ENCODE measurements at regions not wholly inside any gene's neighbourhood (a gene's known extent, or its start where the extent isn't known, plus 50 kb on each side); places are given as distances from the start of the nearest gene placed in this dataset.

DNA sequence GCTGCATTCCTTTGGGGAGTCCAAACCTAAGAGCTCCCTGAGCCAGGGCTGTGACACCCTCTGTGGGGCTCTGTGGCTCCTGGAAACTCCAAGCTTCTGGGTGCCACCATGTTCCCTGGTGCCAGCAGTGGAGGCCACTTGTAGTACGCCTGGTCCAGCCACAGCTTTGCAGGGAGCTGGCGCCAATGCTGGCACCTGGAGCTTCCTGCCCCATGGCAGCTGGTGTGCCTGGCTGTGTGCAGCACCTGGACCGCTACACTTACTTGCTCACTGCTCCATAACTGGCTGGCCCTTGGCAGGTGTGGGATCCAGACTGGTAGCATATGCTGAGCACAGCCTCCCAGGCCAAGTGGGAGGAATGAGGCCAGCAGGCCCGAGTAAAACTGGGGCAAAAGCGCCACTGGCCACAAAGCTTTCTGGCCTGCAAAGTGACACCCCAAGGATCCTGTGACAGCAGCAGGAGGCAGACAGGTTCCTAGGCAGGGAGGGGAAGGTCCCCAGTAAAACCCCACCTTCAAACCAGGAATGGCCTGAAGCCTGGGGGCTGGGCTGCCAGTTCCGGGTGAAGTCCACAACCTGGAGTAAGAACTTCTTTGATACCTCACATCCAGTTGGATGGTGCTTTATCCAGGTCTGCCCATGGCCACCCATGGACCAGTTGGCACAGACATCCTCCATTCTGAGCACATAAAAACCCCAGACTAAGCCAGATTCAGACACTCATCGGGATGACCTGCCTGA is 461.0 kb downstream of the TBC1D32 start:
- H3K36me3 ChIP-seq (ENCODE audit: insufficient read depth, low read length) = no peaks in the 10 kb centered on the region
- no peaks in the 10 kb centered on the region for H3K9me3 ChIP-seq (ENCODE audit: insufficient read depth, low read depth, low read length)
- H3K4me3 ChIP-seq (ENCODE audit: low read length) = no peak overlapping the region
- H3K27me3 ChIP-seq (ENCODE audit: insufficient read depth, low read length) = no peaks in the 10 kb centered on the region
- no peak overlapping the region for H3K27ac ChIP-seq (ENCODE audit: low read depth, low read length)
- H3K4me1 ChIP-seq (ENCODE audit: insufficient read depth, low read length) = no peaks in the 10 kb centered on the region
- WGBS = 97% methylated on average over 7 of the region's 7 CpGs
- no peak overlapping the region for H3K9ac ChIP-seq (ENCODE audit: low read depth, low read length)

GRCh38 chr6:120872262-120872578 is 462.1 kb downstream of the TBC1D32 start:
- no peaks in the 10 kb centered on the region for H3K27me3 ChIP-seq (ENCODE audit: insufficient read depth, low read length)
- 97% methylated on average over 10 of the region's 10 CpGs for WGBS
- H3K4me1 ChIP-seq (ENCODE audit: insufficient read depth, low read length) = no peaks in the 10 kb centered on the region
- no peaks in the 10 kb centered on the region for H3K36me3 ChIP-seq (ENCODE audit: insufficient read depth, low read length)
- H3K4me3 ChIP-seq (ENCODE audit: low read length) = no peak overlapping the region
- H3K27ac ChIP-seq (ENCODE audit: low read depth, low read length) = no peak overlapping the region
- no peaks in the 10 kb centered on the region for H3K9me3 ChIP-seq (ENCODE audit: insufficient read depth, low read depth, low read length)
- H3K9ac ChIP-seq (ENCODE audit: low read depth, low read length) = no peak overlapping the region

- Histone ChIP-seq H3K4me3 (ENCODE audit: low read length) (no peak overlapping the region), H3K4me1 (ENCODE audit: insufficient read depth, low read length) (no peaks in the 10 kb centered on the region), H3K9ac (ENCODE audit: low read depth, low read length) (no peak overlapping the region), H3K27ac (ENCODE audit: low read depth, low read length) (no peak overlapping the region), H3K9me3 (ENCODE audit: insufficient read depth, low read depth, low read length) (no peaks in the 10 kb centered on the region), H3K27me3 (ENCODE audit: insufficient read depth, low read length) (no peaks in the 10 kb centered on the region), H3K36me3 (ENCODE audit: insufficient read depth, low read length) (no peaks in the 10 kb centered on the region)
- WGBS = 90% methylated on average over 23 of the region's 23 CpGs
Observed at GRCh38 chr6:120871416-120872261, 462.6 kb downstream of the TBC1D32 start.

DNA sequence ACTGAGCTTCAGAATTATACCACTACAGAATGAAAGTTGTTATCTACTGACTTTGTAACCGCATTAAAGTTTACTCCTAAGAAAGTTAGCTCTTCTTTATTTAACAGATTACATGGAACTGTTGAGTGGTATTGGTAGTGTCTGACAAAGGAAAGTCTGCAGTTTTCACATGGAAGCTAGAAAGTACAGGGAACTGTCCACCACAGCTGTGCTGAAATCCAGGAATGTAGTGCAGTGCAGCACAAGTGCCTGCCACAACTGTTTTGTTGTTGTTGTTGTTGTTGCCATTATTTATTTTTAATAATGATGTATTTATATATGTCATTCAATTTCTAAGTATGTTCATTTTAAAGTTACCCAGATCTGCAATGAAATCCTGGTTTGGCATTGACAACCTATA is 464.9 kb downstream of the TBC1D32 start:
- no CpG with 5 or more reads among the region's 1 CpG for WGBS
- H3K9ac ChIP-seq (ENCODE audit: low read depth, low read length) = no peak overlapping the region
- no peaks in the 10 kb centered on the region for H3K27me3 ChIP-seq (ENCODE audit: insufficient read depth, low read length)
- no peaks in the 10 kb centered on the region for H3K36me3 ChIP-seq (ENCODE audit: insufficient read depth, low read length)
- H3K9me3 ChIP-seq (ENCODE audit: insufficient read depth, low read depth, low read length) = no peaks in the 10 kb centered on the region
- H3K4me1 ChIP-seq (ENCODE audit: insufficient read depth, low read length) = no peaks in the 10 kb centered on the region
- H3K27ac ChIP-seq (ENCODE audit: low read depth, low read length) = no peak overlapping the region
- H3K4me3 ChIP-seq (ENCODE audit: low read length) = no peak overlapping the region

DNA sequence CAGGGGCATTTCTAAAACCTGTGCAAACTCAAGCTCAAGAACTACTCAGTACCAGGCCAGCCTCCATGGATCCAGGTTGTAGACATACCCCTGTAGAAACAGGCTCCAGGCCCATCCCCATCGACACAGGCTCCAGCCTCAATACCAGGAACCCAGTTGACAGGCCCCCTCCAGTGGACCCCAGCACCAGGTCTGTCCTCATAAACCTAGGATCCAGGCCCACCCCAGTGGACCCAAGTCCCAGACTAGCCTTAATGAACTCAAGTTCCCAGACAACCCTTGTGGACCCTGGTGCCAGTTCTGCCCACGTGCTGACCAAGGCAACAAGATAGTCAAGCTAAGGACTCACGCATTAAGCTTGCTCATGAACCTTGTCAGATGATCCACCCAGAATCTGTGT is 476.9 kb downstream of the TBC1D32 start:
- H3K4me3 ChIP-seq (ENCODE audit: low read length) = no peak overlapping the region
- H3K27me3 ChIP-seq (ENCODE audit: insufficient read depth, low read length) = no peaks in the 10 kb centered on the region
- 92% methylated on average over 3 of the region's 3 CpGs for WGBS
- H3K9ac ChIP-seq (ENCODE audit: low read depth, low read length) = no peak overlapping the region
- H3K4me1 ChIP-seq (ENCODE audit: insufficient read depth, low read length) = no peaks in the 10 kb centered on the region
- H3K27ac ChIP-seq (ENCODE audit: low read depth, low read length) = no peak overlapping the region
- H3K9me3 ChIP-seq (ENCODE audit: insufficient read depth, low read depth, low read length) = no peaks in the 10 kb centered on the region
- no peaks in the 10 kb centered on the region for H3K36me3 ChIP-seq (ENCODE audit: insufficient read depth, low read length)

DNA sequence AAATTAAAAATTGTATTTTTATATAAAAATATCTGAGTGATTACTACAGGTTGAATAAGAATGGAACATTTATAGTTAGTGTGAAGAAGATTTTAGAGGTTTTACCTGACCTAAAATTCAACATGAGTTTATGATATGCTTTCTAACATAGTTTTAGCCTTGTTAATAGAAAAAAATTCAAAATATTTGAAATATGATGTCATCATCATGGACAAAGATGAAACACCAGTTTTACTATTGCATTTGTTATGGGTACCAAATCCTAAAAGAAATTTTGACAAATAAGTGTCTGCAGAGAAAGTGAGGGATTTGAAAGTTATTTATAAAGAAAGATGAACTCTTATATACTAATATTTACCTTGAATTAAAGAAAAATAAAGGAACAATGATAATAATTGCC is 479.7 kb downstream of the TBC1D32 start:
- Histone ChIP-seq H3K36me3 (ENCODE audit: insufficient read depth, low read length) (no peaks in the 10 kb centered on the region), H3K9me3 (ENCODE audit: insufficient read depth, low read depth, low read length) (no peaks in the 10 kb centered on the region), H3K4me1 (ENCODE audit: insufficient read depth, low read length) (no peaks in the 10 kb centered on the region), H3K27ac (ENCODE audit: low read depth, low read length) (no peak overlapping the region), H3K27me3 (ENCODE audit: insufficient read depth, low read length) (no peaks in the 10 kb centered on the region), H3K4me3 (ENCODE audit: low read length) (no peak overlapping the region), H3K9ac (ENCODE audit: low read depth, low read length) (no peak overlapping the region)

DNA sequence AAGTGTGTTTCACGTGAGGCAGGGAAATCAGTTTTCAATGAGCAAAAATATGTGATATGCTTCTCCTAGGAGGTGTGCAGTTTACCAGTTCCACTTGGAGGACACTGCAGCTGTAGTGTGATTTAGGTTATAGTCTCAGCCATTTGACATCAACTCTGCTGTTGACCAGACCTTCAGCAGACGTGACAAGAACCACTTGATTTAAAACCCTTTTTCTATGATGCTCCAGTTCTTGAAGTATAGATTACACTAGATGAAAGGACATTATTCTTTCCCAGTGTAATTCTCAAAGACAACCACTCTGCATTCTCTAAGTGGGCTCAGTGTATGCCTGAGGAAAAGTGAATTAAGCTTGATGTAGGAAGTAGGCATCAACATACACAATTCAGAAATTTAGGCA is 480.8 kb downstream of the TBC1D32 start:
- no peaks in the 10 kb centered on the region for H3K27me3 ChIP-seq (ENCODE audit: insufficient read depth, low read length)
- H3K9me3 ChIP-seq (ENCODE audit: insufficient read depth, low read depth, low read length) = no peaks in the 10 kb centered on the region
- H3K9ac ChIP-seq (ENCODE audit: low read depth, low read length) = no peak overlapping the region
- H3K4me3 ChIP-seq (ENCODE audit: low read length) = no peak overlapping the region
- no peak overlapping the region for H3K27ac ChIP-seq (ENCODE audit: low read depth, low read length)
- H3K36me3 ChIP-seq (ENCODE audit: insufficient read depth, low read length) = no peaks in the 10 kb centered on the region
- no peaks in the 10 kb centered on the region for H3K4me1 ChIP-seq (ENCODE audit: insufficient read depth, low read length)
- 68% methylated on average over 2 of the region's 2 CpGs for WGBS

GRCh38 chr6:120852293-120852849 is 481.9 kb downstream of the TBC1D32 start:
- Histone ChIP-seq H3K4me3 (ENCODE audit: low read length) (no peak overlapping the region), H3K27me3 (ENCODE audit: insufficient read depth, low read length) (no peaks in the 10 kb centered on the region), H3K4me1 (ENCODE audit: insufficient read depth, low read length) (no peaks in the 10 kb centered on the region), H3K9ac (ENCODE audit: low read depth, low read length) (no peak overlapping the region), H3K27ac (ENCODE audit: low read depth, low read length) (no peak overlapping the region), H3K36me3 (ENCODE audit: insufficient read depth, low read length) (no peaks in the 10 kb centered on the region), H3K9me3 (ENCODE audit: insufficient read depth, low read depth, low read length) (no peaks in the 10 kb centered on the region)
- WGBS = 63% methylated on average over 1 of the region's 1 CpG

GRCh38 chr6:120826253-120826652 is 508.0 kb downstream of the TBC1D32 start:
- 71% methylated on average over 2 of the region's 2 CpGs for WGBS
- no peaks in the 10 kb centered on the region for H3K9me3 ChIP-seq (ENCODE audit: insufficient read depth, low read depth, low read length)
- no peak overlapping the region for H3K27ac ChIP-seq (ENCODE audit: low read depth, low read length)
- no peaks in the 10 kb centered on the region for H3K4me1 ChIP-seq (ENCODE audit: insufficient read depth, low read length)
- H3K9ac ChIP-seq (ENCODE audit: low read depth, low read length) = no peak overlapping the region
- H3K4me3 ChIP-seq (ENCODE audit: low read length) = no peak overlapping the region
- H3K36me3 ChIP-seq (ENCODE audit: insufficient read depth, low read length) = no peaks in the 10 kb centered on the region
- H3K27me3 ChIP-seq (ENCODE audit: insufficient read depth, low read length) = no peaks in the 10 kb centered on the region

GRCh38 chr6:120816794-120817193 is 517.5 kb downstream of the TBC1D32 start:
- Histone ChIP-seq H3K27me3 (ENCODE audit: insufficient read depth, low read length) (no peaks in the 10 kb centered on the region), H3K27ac (ENCODE audit: low read depth, low read length) (no peak overlapping the region), H3K4me3 (ENCODE audit: low read length) (no peak overlapping the region), H3K9ac (ENCODE audit: low read depth, low read length) (no peak overlapping the region), H3K9me3 (ENCODE audit: insufficient read depth, low read depth, low read length) (peaks cover 14% of the 10 kb centered on the region), H3K36me3 (ENCODE audit: insufficient read depth, low read length) (no peaks in the 10 kb centered on the region), H3K4me1 (ENCODE audit: insufficient read depth, low read length) (no peaks in the 10 kb centered on the region)

- H3K9ac ChIP-seq (ENCODE audit: low read depth, low read length) = no peak overlapping the region
- no peaks in the 10 kb centered on the region for H3K9me3 ChIP-seq (ENCODE audit: insufficient read depth, low read depth, low read length)
- H3K36me3 ChIP-seq (ENCODE audit: insufficient read depth, low read length) = no peaks in the 10 kb centered on the region
- H3K4me3 ChIP-seq (ENCODE audit: low read length) = no peak overlapping the region
- no peaks in the 10 kb centered on the region for H3K4me1 ChIP-seq (ENCODE audit: insufficient read depth, low read length)
- H3K27ac ChIP-seq (ENCODE audit: low read depth, low read length) = no peak overlapping the region
- H3K27me3 ChIP-seq (ENCODE audit: insufficient read depth, low read length) = no peaks in the 10 kb centered on the region
- 87% methylated on average over 3 of the region's 3 CpGs for WGBS
Observed at GRCh38 chr6:120805276-120805675, 529.0 kb downstream of the TBC1D32 start.
